ENCODE measurements at regions not wholly inside any gene's neighbourhood (a gene's known extent, or its start where the extent isn't known, plus 50 kb on each side); places are given as distances from the start of the nearest gene placed in this dataset.

- Histone ChIP-seq H3K23ac (ENCODE audit: insufficient read length) (no peak overlapping the region), H4K5ac (ENCODE audit: insufficient read length, low read depth, low read length) (no peak overlapping the region), H4K8ac (ENCODE audit: extremely low read depth, insufficient read depth, low read length) (no peak overlapping the region), H3K56ac (replicated peaks; ENCODE audit: insufficient read length, low read depth, low read length) (no peak overlapping the region), H3K36me3 (ENCODE audit: control insufficient read depth in 2 of 4, insufficient read depth in 4 of 4, low read length in 3 of 4) (no peaks in the 10 kb centered on the region), H3K4me3 (ENCODE audit: extremely low read depth in 1 of 4, insufficient read depth in 2 of 4, low read depth in 3 of 4, low read length in 4 of 4) (no peak overlapping the region), H2BK120ac (replicated peaks; ENCODE audit: low read depth, low read length) (no peak overlapping the region), H4K20me1 (replicated peaks in 1 of 2; ENCODE audit: control insufficient read depth in 1 of 2, insufficient read depth in 2 of 2, low read length in 2 of 2) (no peaks in the 10 kb centered on the region), H3K4ac (replicated peaks; ENCODE audit: insufficient read length, low read depth, low read length) (no peak overlapping the region), H2BK20ac (ENCODE audit: low read length) (no peak overlapping the region), H3K4me2 (ENCODE audit: insufficient read depth in 1 of 2, low read depth in 2 of 2, low read length in 2 of 2) (no peak overlapping the region), H3K9me3 (ENCODE audit: insufficient read depth in 2 of 2, low read depth in 1 of 2, low read length in 1 of 2) (no peaks in the 10 kb centered on the region), H2AK5ac (ENCODE audit: low read depth, low read length) (no peak overlapping the region), H3K9ac (replicated peaks in 1 of 4; ENCODE audit: extremely low read depth in 1 of 4, low read depth in 3 of 4, low read length in 3 of 4) (no peak overlapping the region), H2AFZ (ENCODE audit: low read length) (no peak overlapping the region), H4K91ac (replicated peaks; ENCODE audit: insufficient read length, low read length) (no peak overlapping the region), H3K23me2 (ENCODE audit: low read depth, low read length) (no peaks in the 10 kb centered on the region), H3K27me3 (replicated peaks in 1 of 4; ENCODE audit: control insufficient read depth in 3 of 4, extremely low read depth in 1 of 4, insufficient read depth in 3 of 4, low read length in 3 of 4) (no peaks in the 10 kb centered on the region), H3K27ac (ENCODE audit: low read depth, low read length) (no peak overlapping the region), H3K79me1 (ENCODE audit: low read depth, low read length) (no peaks in the 10 kb centered on the region), H2BK12ac (ENCODE audit: low read depth, low read length) (no peak overlapping the region), H2BK15ac (ENCODE audit: low read length) (no peak overlapping the region), H3K14ac (ENCODE audit: insufficient read length) (no peak overlapping the region), H3K4me1 (replicated peaks in 1 of 4; ENCODE audit: control insufficient read depth in 3 of 4, insufficient read depth in 4 of 4, low read length in 3 of 4) (no peaks in the 10 kb centered on the region; a peak in 1 of 7 replicates), H2BK5ac (ENCODE audit: low read depth, low read length) (no peak overlapping the region), H3K79me2 (ENCODE audit: control insufficient read depth in 1 of 2, insufficient read depth in 2 of 2, low read length in 2 of 2) (no peaks in the 10 kb centered on the region), H3K18ac (ENCODE audit: extremely low read depth, low read length) (no peak overlapping the region)
- 95% methylated on average over 9 of the region's 9 CpGs; no CpG with 5 or more reads in 1 of the 2 experiments for WGBS, 2 experiments (ENCODE audit: extremely low coverage in 1 of 2, insufficient coverage in 1 of 2, insufficient read length in 1 of 2, insufficient replicate concordance in 2 of 2, low coverage in 1 of 2, low lambda C conversion rate in 2 of 2, missing lambda C conversion rate in 1 of 2)
- no peak for TF ChIP-seq ATF3 (IDR thresholded peaks at IDR 0.05; ENCODE audit: insufficient read depth, low read depth, low read length)
- POLR2A ChIA-PET (ENCODE audit: partially characterized antibody): no interaction called here
- FAIRE-seq (no peak), DNase-seq (ENCODE audit: low read depth in 1 of 2, low spot score in 2 of 2) (no peak)
- CTCF ChIA-PET (ENCODE audit: partially characterized antibody): no interaction called here
Observed at GRCh38 chr6:91669154-91669870, 1082.4 kb upstream of the MAP3K7 start.

Data from H1 (cell line).